ENCODE measurements at regions not wholly inside any gene's neighbourhood (a gene's known extent, or its start where the extent isn't known, plus 50 kb on each side); places are given as distances from the start of the nearest gene placed in this dataset.

DNA sequence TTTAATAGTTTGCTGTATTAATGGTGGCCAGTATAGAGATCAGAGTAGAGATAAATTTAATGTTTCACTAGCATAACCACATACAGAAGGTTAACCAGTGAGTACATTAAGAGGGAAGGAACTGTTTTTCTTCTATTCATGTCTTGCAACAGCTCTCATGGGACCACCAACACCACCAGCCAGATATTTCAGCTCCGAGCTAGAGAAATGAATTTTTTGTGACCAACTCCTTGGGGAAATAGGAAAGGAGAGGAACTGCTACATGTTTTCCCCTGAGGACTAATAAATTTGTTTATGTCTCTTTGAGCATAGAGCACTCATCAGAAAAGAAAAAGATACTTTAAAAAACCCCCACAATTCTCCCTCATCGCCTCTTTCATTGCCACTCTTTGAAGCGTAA, 247.5 kb downstream of the MBNL1 start:
- no peak for DNase-seq (ENCODE audit: low read depth in 2 of 3, low spot score in 2 of 3)

DNA sequence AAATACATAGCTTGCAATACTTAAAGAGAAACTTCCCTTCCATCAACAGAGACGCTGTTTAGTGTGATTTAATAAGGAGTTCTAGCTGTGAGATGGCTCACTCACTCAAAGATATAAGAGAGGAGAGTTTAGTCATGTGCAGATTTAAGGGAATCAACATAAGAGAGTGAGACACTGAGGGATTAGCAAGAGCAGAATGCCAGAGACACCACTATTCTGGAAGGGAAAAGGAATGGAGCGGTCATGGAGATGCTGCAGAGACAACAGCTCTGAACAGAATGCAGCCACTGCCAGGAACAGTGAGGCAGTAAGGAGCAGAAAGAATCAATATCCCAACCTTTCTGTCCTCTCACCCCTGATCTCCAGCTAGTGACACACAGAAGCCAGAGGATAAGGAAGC, 248.8 kb downstream of the MBNL1 start:
- no peak for DNase-seq (ENCODE audit: low read depth in 2 of 3, low spot score in 2 of 3)

DNA sequence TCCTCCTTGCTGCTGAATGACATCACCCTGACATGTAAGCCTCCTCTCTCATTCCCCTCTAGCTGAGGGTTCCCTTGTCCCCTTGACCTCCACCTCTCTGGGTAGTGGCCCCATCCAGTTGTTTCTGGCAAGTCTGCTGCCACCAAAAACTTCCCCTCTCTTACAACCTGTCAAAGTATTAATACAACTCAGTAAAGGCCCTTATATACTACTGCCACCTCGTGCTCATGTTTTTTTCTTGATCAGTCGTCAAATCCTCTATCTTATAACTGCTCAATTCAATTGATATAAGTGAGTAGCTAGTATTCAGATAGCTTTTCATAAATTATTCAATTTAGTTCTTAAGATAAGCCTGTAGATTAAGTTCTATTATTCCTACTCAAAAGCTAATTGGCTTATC, 249.6 kb downstream of the MBNL1 start:
- DNase-seq (ENCODE audit: low read depth in 2 of 3, low spot score in 2 of 3), result no peak

DNA sequence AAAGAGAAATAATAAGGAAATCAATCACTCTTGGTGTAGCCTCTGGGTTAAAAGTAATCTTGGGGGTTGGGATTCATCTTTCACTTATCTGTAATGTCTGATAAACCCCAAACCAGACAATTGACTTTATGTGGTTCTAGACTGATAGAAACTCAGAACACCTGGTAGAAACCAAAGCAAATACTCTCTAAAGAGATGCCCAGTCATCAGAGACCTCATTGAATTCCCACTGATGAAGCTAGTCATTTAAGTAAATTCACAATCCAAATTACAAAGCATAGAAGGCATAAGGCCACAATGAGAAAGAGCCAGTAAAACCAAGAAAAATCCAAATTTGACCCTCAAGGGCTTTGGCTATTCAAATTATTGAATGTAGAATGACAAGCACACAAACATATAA, 250.6 kb downstream of the MBNL1 start:
- no peak for DNase-seq (ENCODE audit: low read depth in 2 of 3, low spot score in 2 of 3)

DNA sequence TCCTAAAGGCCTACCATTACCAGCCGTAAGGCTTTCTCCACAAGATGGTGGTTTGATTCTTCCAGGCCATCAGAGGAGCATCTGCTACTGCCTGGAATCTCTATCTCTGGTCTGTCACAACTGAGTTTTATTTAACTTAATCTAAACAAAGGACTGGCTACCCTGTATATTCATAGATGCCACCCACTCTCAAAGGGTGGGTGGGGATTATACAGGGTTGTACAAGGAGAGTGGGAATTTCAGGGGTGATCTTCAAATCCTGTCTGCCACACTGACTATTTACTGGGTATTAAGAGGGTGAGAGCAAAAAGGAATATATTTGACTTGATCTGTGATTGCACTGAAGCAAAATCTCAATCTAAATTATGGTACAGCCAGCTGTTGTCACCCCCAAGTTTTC, 253.3 kb downstream of the MBNL1 start:
- no peak for DNase-seq (ENCODE audit: low read depth in 2 of 3, low spot score in 2 of 3)

DNA sequence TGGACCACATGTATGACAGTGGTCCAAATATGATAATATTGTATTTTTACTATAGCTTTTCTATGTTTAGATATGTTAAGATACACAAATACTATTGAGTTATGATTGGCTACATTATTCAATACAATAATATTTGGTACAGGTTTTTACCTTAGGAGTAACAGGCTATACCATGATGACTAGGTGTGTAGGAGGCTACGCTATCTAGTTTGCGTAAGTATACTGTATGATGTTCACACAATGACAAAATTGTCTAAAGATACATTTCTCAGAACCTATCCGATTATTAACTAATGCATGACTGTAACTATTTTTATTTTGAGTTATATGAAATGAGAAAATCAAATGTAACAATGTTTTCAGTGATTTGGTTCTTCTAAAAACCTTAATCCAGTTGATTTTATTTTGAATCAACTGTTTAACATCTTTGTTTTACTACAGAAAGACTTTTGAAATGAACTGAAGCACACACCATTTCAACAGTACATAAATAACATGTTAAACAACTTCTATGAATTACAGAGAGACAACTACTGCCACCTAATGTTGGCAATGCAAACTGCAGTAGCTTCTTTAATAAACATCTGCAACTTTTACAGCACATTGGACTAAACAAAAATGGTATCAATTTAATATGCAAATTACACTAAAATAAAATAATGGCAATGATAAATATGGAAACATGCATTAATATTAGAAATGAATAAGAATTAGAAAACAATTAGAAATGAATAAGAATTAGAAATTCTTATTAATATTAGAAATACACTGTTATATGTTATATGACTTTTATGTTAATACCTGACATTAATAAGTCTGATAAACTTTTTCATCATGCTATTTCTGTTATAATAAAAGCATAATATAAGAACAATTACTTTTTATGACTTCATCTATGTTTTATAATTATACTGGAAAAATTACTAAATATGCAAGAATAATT, 255.7 kb downstream of the MBNL1 start:
- DNase-seq (ENCODE audit: low read depth in 2 of 3, low spot score in 2 of 3), result peak; percentile 29 to 77 (median 39)

DNA sequence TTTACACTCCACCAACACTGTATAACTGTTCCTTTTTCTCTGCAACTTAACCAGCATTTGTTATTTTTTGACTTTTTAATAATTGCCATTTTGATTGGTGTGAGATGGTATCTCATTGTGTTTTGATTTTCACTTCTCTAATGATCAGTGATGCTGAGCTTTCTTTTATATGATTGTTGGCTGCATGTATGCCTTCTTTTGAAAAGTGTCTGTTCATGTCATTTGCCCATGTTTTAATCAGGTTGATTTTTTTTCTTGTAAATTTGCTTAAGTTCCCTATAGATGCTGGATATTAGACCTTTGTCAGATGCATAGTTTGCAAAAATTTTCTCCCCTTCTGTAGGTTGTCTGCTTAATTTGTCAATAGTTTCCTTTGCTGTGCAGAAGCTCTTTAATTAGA, 263.0 kb downstream of the MBNL1 start:
- no peak for DNase-seq (ENCODE audit: low read depth in 2 of 3, low spot score in 2 of 3)

DNA sequence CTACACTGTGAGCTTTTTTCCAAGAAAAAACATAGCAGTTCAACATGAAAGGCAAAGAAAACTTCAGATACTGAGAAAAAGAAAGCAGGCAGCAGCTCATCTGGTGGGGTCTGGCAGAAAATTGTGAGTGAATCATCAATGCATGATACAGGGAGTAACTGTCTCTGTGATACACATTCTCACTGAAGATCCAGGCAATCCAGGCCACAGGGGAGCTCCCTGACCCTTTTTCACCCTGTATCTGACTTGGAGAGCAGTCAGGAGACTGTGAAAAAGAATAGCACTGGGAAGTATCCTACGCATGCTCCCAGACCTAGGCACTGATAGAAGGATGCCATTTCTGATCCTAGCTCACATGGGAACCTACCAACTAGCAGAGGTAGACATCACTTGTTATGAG, 269.8 kb downstream of the MBNL1 start:
- DNase-seq (ENCODE audit: low read depth in 2 of 3, low spot score in 2 of 3), result no peak

DNA sequence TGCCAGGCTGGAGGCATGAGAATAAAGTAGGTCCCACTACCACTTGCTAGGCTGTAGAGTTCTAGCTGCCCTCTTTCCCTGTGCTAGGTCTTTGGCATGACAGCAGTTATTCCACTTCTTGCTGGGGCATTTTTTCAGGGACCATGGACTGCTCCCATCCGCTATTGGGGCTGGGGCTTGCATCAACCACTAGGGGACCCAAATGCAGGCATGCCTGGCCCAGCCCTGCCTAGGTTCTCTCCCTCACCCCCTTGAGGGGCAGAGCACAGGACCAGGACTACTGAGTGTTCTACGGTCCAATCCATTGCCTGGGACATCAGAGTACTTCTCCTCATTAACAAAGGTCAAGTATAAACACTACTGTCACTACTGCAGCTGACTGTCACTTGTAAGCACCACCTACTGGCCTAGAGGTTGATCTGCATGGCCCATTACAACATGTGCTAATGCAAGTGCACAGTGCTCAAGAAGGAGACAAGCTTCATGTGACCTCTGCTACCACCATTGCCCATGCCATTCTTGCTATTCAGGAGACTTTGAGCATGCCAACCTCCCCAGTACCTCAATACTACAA, 270.5 kb downstream of the MBNL1 start:
- no peak for DNase-seq (ENCODE audit: low read depth in 2 of 3, low spot score in 2 of 3)

DNA sequence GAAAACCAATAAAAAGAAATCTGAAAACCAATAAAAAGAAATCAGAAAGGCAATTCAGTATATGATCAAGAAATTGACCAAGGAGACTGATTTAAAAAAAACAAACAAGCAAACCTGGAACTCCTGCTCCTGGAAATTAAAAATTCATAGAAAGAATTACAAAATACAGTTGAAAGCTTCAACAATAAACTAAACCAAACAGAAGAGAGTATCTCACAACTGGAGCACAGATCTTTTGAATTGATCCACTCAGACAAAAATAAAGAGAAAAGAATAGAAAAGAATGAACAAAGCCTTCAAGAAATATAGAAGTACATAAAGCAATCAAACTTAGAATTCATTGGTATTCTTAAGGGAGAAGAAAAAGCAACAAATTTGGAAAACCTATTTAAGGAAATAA, 271.4 kb downstream of the MBNL1 start:
- no peak for DNase-seq (ENCODE audit: low read depth in 2 of 3, low spot score in 2 of 3)

DNA sequence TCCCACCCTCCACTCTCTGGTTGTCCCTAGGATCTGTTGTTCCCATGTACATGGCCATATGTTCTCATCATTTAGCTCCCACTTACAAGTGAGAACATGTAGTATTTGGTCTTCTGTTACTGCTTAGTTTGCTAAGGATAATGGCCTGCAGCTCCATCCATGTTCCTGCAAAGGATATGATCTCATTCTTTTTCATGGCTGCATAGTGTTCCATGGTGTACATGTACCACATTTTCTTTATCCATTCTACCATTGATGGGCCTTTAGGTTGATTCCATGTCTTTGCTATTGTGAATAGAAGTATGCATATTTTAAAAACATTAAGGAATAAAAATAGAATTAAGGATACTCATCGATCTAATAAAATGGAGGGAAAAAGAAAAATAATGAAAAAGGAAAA, 278.4 kb downstream of the MBNL1 start:
- no peak for DNase-seq (ENCODE audit: low read depth in 2 of 3, low spot score in 2 of 3)

DNA sequence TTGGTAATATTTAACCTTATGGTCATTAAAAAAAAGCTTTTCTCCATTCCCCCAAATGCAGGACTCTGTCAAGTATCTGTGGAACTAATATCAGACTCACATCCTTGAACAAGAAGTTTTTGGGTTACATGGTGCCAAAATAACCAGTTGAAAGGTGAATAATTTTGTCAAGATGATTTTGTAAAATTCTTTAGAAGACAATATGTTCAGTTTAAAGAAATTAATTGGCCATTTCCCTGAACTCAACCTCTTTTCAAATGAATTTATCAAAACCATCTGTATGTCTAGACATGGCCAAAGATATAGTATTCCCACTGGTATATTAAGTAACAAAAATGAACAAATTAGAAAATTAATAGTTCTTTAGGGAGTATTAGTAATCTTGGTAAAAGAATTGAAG, 280.5 kb downstream of the MBNL1 start:
- no peak for DNase-seq (ENCODE audit: low read depth in 2 of 3, low spot score in 2 of 3)

DNA sequence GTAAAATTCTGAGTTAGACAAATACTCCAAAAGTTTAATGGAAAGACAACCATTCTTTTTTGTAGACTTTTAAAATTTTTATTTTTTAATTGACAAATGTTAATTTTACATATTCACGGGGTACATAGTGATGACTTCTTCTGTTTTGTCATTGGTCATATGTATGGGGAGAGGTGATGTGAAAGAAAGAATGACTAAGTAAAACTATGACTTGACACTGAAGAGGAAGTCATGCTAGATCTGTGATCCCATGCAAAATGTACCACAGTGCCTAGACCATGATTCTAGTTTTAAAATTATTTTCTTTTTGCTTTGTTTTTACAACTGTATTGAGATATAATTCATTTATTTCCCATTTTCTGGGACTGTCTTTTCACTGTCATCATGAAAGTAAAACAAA, 281.6 kb downstream of the MBNL1 start:
- no peak for DNase-seq (ENCODE audit: low read depth in 2 of 3, low spot score in 2 of 3)

DNA sequence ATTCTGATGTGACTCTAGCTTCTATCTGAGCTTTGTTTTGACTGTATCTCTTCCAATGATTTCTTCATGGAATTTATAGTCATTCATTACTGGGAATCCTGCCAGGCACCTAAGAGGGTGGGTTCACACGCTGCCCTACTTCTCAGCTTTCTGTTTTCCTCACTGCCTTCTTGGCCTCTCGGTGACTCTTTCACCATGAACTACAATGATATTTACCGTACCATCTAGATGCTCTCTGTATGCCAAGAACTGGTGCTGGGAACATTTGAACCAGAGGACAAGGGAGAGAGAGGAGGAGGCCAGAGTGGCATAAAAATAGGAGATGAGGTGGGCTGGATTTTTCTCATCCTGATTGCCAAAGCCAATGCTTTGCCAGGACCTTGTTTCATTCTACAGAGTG, 280.0 kb upstream of the P2RY1 start:
- no peak for DNase-seq (ENCODE audit: low read depth in 2 of 3, low spot score in 2 of 3)

DNA sequence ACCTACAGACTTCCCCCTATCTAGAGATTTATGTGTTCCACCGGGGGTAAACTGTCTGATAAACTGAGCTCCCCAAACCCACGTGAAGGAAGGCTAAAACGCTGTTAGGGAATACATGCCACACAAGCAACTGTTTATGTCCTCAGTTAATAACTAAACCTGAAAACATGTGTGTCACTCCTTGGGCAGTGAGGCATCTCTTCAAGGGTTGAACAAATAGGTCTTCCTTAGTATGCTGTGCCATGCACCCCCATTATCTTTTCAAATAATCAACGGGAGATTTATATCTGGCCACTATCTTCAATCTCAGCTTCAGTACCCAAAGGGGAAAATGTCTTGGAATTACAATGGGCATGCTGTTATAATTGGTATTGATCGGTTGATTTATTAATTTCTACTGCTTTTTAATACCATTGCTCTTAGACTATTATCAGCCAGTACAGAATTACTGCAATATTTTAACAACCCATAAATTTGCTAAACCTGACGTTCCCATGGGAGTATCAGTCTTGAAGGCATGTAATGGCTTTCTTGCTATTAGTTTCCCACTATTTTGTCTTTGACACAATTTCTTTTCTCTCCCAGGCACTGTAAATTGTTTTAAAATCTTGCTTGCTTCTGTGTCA, 279.2 kb upstream of the P2RY1 start:
- DNase-seq (ENCODE audit: low read depth in 2 of 3, low spot score in 2 of 3), result no peak

DNA sequence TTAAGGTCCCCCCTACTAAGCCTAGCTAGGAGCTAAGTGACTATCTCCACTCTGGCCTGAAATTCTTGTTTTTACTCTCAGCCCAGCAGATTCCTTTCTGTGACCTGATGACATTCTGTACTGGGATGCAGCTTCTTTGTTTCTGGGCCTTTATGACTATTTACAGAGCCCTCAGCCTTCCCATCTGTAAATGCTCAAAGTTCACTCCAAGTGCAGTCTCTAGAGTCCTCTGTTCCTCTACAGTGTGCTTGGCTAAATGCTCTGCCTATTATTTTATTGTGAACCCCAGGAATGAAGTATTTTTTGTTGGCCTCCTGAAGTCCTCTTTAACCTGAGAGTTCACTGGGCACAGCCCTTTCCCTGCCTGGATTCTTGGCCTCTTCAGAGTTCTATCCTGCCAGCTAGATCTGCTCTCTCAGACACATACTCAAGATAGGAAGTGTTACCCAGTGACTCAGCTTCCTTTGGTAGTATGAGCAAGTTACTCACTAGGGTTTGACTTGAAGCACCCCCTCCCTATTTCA, 278.1 kb upstream of the P2RY1 start:
- DNase-seq (ENCODE audit: low read depth in 2 of 3, low spot score in 2 of 3), result peak in 2 of 3 donors; percentile 28 to 31

DNA sequence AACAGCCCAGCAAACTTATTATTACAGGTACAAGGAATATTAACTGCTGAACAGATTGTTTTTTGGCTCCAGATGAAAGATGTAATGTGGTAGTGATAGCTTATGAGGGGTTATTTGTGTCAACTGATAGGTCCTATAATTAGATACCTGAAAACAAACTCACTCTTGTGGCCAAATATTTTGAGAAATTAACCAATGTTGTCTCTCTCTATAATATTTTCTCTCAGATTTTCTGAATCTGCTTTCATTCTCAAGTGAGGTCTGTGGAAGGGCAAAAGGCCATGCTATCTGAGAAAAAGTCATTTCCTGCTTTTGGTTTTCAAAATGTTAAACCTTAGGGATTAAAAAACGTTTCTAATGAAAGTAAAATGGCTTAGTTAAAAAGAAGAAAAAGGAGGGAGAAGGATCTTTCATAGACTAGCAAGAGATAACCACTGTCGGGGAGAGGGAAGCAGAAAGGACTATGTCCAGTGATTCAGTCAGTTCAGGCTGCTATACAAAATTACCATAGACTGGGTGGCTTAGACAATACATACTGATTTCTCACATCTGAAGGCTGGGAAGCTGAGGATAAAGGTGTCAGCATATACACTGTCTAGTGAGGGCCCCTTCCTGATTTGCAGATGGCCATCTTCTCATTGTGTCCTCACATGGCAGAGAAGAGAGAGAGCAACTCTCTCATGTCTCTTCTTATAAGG, 277.5 kb upstream of the P2RY1 start:
- DNase-seq (ENCODE audit: low read depth in 2 of 3, low spot score in 2 of 3), result no peak

DNA sequence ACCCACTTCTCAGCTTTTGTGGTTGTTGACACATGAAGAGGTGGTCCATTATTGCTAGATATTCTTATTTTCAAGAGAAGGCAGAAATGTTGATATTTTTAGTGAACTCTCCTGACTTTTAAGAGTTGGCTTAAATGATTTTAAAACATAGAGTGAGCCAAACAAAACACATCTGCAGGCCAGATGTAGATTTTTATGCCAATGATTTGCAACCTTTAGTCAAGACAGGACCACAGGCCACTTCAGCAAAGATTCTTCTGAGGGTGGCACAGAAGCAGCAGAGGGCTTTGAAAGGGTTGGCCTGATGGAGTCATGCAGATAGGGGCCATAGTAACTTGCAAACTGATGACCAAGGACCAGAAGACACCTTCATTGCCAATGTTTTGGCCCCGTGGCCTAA, 276.5 kb upstream of the P2RY1 start:
- no peak for DNase-seq (ENCODE audit: low read depth in 2 of 3, low spot score in 2 of 3)

DNA sequence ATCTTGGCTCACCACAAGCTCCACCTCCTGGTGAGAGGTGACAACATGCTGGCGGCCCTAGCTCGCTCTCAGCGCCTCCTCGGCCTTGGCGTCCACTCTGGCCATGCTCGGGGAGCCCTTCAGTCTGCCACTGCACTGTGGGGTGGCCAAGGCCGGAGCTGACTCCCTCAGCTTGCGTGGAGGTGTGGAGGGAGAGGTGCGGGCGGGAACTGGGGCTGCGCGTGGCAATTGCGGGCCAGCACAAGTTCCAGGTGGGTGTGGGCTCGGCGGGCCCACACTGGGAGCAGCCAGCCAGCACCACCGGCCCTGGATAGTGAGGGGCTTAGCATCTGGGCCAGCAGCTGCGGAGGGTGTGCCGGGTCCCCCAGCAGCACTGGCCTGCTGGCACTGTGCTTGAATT, 275.7 kb upstream of the P2RY1 start:
- DNase-seq (ENCODE audit: low read depth in 2 of 3, low spot score in 2 of 3), result no peak

DNA sequence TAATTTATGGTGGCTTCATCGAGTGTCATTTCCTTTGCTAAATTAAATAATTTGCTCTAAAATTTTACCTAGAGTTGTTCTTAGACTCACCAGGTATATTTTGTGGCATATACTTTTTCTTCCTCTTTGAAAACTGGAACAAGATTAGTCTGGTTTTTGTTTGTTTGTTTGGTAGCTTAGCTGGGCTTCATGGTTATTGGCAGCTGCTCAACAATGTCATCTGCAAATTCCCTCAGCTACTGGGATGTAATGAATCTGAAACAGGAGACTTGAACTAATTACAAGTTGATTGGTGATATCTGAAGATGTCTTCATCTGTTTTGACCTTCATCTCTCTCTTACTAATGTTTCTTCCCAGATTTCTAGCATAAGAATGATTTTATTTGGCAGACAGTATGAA, 270.5 kb upstream of the P2RY1 start:
- no peak for DNase-seq (ENCODE audit: low read depth in 2 of 3, low spot score in 2 of 3)

DNA sequence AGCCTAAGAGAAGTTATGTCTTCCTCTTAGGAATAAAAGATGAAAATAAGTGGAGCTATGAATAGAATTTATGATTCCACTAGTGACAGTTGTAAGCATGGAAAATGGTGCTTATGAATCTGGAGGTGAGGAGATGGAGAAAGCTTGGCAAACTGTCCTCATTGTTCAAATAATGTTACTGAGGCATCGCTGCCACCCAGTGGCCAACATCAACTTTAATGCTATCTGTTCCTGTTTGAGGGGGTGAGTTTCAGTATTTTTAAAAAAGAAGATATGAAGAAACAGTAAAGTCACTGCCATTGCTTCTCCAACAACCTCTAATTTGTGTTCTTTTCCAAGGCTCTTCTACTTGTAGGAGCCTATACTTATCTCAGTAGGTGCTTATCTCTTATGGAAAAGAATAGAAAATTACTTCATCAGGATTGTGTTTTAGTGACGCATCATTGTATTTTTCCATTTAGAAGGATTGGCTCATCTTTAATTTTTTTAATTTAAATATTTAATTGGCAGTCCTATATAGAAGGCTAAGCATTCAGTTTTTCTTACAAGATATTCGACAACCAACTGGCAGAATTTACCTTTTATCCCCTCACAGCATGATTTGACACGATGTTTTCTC, 260.4 kb upstream of the P2RY1 start:
- peak in 2 of 3 donors; percentile 51 to 75 for DNase-seq (ENCODE audit: low read depth in 2 of 3, low spot score in 2 of 3)

All from hematopoietic multipotent progenitor cell (in vitro differentiated cells).